ENCODE measurements at regions not wholly inside any gene's neighbourhood (a gene's known extent, or its start where the extent isn't known, plus 50 kb on each side); places are given as distances from the start of the nearest gene placed in this dataset.

- TF ChIP-seq CTCF (IDR thresholded peaks at IDR 0.05), result no peak
- no peak for TF ChIP-seq EZH2 (IDR thresholded peaks at IDR 0.05; ENCODE audit: borderline replicate concordance, insufficient read depth, low read depth, low read length, poor library complexity, severe bottlenecking)
Observed at GRCh38 chr21:28624626-28625025, 368.1 kb downstream of the LTN1 start.
